ENCODE measurements at regions not wholly inside any gene's neighbourhood (a gene's known extent, or its start where the extent isn't known, plus 50 kb on each side); places are given as distances from the start of the nearest gene placed in this dataset.

DNA sequence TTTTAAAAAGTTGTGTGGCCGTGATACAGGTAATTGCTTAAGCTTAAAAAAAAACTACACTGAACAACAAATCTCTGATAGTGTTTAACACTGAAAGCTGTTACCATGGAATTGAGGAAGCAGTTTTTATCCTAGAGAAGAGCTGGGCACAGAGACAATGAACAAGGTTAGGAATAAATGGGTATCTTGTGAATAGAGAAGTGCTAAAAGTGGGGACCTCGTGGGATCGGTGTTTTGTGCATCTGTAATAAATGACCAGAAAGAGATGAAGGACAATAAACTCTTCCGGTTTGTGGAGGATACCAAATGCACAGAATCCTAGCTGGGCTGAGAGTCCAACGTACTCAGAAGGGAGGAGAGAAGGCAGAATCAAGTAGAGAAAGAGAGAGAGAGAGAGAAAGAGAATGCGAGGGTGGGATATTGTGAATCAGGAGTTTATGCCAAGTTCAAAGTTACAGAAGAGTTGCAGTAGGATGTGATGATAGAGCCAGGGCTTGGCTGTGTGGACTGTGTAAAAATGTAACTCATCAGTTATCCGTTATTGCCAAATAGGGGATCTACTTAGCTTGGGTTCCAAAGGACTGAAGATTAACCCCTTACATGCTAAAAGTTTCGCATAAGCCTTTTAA is 148.9 kb downstream of the IL20RB start:
- TF ChIP-seq, protein P1, sequence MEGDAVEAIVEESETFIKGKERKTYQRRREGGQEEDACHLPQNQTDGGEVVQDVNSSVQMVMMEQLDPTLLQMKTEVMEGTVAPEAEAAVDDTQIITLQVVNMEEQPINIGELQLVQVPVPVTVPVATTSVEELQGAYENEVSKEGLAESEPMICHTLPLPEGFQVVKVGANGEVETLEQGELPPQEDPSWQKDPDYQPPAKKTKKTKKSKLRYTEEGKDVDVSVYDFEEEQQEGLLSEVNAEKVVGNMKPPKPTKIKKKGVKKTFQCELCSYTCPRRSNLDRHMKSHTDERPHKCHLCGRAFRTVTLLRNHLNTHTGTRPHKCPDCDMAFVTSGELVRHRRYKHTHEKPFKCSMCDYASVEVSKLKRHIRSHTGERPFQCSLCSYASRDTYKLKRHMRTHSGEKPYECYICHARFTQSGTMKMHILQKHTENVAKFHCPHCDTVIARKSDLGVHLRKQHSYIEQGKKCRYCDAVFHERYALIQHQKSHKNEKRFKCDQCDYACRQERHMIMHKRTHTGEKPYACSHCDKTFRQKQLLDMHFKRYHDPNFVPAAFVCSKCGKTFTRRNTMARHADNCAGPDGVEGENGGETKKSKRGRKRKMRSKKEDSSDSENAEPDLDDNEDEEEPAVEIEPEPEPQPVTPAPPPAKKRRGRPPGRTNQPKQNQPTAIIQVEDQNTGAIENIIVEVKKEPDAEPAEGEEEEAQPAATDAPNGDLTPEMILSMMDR (conservative IDR thresholded peaks at IDR 0.05; ENCODE audit: low read depth, low read length) = no peak
- no peak for TF ChIP-seq EZH2 (IDR thresholded peaks at IDR 0.05; ENCODE audit: borderline replicate concordance, low read depth, low read length, poor library complexity, severe bottlenecking)

Data from A673 (cell line).